Stimulated activated CD4-positive, alpha-beta T cell treated with anti-CD3 and anti-CD28 coated beads, Interleukin-2, amount 100 ng/mL, for 48 hours (primary cell): ENCODE measurements at regions not wholly inside any gene's neighbourhood (a gene's known extent, or its start where the extent isn't known, plus 50 kb on each side); places are given as distances from the start of the nearest gene placed in this dataset.

Experiments used
- DNase-seq, 2 donors: peaks; one replicate each; pipeline ENCODE4 v3.0.0-alpha.2; 2020

DNA sequence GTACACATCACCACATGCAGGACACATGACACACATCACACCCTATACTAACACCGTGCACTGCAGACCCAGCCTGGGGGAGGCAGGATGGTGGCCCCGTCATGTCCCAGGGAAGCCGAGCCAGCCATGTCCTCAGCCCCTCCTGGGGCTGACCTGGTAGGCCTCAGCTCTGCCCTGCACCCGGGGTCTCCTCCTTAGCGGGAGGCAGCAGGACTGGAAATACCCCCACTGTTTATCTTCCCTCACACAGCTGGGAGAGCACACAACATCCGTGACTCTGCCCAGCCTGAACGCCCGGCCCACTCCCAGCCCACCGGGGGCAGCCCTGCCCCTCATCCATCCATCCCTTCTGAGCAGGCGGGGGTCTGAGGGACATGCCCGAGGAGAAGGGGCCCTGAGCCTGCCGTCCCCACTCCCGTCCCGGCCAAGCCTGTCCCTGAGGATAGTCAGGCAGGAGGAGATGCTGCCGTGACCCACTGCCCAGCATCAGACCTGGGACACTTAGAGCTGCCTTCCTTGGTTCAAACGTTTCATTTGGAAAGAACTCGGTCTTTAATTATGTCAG lies 945.0 kb downstream of the BRD1 start:
- no peak for DNase-seq

DNA sequence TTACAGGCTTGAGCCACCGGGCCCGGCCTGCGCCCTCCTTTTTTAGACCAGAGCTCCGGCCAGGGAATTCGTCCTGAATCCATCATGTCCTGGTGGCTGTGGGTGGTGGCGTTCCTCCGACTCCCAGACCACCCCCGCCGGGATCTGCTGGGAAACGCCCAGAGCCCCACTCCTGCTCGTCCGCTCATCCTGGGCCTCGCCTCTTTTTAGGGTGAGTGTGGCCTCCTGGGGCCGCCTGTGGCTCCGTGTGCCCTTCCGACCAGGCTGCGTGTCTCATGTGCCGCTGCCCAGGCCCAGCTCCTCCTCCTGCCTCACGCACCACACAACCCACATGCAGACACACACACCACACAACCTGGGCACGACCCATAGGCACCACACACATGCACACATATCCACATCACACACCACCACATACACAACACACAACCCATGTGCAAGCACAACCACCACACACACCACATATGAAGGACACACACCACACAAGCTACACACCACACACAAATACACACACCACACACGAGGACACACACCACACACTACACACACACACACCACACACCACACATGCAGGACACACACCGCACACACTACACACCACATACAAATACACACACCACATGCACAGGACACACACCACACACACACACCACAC lies 946.2 kb downstream of the BRD1 start:
- no peak for DNase-seq

DNA sequence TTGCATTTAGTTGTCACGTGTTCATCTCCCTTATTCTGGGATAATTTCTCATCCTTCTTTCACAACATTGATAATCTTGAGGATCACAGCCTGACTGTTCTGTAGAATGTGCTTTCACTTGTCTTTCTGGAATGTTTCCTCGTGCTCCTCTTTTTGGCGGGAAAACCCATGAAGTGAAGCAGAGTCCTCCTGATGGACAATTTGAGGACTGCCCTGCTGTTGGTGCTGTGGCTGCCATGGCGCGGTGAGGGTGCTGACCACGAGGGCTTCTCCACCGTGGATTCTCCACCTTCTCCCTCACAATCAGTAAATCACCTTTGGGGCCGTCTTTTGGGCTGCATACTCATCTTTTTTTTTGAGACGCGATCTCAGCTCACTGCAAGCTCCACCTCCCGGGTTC lies 946.9 kb downstream of the BRD1 start:
- no peak for DNase-seq

DNA sequence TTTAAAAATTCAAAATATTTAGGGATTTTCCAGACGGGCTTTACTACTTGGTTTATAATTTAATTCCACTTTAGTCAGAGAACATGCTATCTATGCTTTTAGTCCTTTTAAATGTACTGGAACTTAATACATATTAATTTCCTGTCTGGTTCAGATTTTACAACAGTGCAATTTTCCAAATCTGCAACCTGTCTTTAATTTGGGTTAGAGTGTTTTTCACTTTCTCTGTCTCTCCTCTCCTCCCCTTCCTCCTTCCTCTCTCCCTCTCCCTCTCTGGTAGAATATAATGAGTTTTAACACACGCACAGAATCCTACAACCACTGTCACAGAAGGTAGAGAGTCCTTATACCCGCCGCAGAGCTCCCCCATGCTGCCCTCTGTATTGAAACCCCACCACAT lies 950.7 kb downstream of the BRD1 start:
- no peak for DNase-seq

DNA sequence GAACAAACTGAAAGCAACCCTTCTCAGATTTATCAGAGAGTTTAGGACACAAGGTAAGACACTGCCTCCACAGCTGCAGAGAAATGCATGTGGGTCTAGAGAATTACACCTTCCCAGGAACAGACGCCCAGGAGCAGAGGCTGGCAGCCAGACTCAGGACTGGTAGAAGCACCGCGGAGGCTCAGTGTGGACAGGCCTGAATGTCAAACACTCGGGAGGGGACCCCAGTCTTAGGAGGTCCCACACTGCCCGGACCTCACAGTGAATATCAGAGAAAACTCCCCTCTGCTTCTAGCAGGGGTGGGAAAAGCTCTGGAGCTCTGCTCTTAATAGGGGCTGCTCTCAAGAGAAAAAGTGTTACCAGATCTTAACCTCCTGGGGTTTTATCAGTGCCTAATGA lies 952.7 kb downstream of the BRD1 start:
- DNase-seq: no peak

DNA sequence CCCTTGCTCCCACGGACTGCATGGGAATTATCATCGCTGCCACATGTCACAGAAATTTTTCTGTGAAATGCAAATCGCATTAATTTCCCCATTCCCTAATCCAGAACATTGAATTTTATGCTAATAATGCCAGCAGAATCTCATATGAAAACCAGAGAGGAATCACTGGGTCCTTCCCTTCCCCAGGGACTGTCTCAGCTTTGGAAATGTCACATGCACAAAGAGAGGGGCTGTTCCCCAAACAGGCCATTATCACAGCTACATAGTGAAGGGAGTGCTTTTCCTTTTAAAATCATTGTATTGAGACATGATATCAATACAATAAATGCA lies 954.5 kb downstream of the BRD1 start:
- DNase-seq: no peak

DNA sequence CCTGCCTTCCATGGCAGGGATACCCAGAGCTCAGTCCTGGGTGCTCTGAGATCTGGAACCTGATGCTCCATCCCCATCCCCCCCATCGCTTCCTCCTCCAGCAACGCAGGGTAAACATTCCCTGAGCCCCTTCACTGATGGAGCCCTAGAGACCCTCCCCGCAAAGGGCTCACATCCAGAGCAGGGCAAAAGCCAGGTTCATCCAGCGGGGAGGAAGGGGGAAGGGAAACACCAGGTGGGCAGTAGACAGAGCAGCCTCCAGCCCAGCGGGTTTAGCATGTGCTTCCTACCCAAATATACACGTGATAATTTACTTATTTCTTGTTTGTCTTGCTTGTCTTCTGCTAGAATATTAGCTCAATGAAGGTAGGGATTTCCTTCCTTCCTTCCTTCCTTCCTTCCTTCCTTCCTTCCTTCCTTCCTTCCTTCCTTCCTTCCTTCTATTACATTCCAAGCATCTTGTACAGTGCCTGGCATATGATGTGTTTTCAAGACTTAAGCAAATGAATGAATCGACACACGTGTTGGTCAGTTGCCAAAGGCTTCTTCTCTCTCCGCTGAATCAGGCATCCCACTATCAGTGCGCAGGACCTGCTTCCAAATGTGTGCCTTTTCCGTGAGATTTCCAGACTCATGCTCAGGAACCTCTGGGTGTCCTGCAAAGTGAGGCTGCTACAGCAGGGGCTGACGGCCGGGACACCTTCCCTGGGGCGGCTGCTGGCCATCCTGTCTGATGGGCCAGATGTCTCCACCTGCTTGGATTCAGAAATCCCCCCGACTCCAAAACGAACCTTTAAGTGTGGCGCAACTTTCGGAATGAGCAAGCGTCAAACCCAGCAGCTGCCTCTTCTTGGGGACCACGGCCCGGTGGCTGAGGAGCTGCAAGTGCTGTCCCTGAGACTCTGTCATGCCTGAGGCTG lies 955.1 kb downstream of the BRD1 start:
- DNase-seq: no peak

DNA sequence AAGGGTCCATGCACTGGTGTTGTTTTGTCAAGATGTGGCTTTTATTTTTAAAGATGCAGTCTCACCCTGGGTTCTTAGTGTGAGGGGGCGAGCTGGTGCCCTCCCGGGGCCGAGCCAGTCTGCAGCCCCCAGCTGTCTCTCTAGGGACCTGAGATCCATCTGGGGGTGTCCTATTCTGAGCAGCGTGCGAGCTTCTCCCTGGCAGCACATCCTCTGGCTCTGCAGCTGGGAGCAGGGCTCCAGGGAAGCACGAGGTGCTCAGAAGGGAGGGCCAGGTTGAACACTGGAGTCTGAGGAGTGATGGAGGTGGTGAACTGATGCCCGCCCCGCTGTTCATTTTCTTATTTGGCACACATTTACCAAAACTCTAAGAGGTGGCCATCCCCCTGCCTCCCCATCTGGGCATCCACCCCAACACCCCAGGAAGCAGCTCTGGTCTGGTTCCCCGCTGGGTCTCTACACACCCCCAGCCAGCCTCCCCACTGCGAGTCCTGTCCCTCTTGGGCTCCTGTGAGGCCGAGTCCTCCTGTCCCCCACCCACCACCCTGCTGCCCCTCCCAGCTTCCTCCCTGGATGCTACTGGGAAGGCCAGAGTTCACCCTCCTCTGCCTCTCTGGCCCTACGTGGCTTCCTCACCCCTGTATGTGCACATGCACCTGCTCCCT lies 956.4 kb downstream of the BRD1 start:
- no peak for DNase-seq

DNA sequence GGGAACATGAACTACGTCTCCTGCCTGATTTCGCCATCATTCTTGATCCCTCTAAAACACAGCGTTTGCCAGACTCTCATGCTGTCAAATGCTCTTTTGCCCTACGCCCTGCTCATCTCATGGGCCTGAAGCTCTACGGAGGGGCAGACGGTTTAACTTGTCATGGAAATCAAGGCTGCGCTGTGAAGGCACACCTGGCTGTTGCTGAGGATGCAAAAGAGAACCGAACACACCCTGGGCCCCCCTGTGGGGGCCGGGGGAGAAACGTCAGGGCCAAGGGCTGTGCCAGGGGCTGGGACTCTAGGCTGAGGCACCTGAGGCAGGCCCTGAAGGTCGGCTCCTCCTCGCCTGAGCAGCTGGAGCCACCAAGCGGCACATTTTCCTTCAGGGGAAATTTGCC lies 957.2 kb downstream of the BRD1 start:
- no peak for DNase-seq

DNA sequence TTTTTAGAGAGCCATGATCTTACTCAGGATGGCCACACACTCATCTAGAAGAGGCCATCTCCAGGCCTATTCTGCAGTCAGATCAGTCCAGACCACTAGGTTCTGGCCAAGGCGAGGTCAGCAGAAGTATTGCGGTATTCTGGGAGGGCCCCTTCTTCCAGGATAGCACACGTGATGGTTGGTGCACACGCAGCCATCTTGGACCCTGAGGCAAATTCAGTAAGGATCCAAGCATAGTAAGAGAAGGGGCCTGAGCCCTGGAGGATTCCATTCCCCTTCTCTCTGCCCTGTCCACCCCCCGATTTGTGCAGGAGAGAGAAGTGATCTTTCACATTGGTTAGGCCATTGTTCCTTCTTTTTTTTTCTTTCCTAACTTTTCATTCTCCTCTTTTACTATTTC lies 957.9 kb downstream of the BRD1 start:
- no peak for DNase-seq

DNA sequence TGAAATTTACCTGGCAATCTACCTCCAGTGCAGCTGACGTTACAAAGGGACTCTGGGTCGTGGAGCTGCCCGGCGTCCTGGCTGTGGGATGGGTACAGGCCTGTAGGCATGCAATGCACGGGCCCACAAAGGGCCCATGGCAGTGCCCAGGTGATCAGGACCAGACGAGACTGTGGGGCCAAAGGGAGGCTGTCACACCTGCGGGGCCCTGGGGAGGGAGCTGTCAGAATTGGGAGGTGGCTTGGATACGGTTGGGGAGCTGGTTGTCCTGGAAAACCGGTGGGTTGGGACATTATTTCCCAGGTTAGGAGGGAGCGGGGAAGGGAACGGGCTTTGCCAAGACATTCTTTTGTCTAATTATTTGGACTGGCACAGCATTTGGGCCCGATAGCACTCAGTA lies 958.5 kb downstream of the BRD1 start:
- DNase-seq: no peak

DNA sequence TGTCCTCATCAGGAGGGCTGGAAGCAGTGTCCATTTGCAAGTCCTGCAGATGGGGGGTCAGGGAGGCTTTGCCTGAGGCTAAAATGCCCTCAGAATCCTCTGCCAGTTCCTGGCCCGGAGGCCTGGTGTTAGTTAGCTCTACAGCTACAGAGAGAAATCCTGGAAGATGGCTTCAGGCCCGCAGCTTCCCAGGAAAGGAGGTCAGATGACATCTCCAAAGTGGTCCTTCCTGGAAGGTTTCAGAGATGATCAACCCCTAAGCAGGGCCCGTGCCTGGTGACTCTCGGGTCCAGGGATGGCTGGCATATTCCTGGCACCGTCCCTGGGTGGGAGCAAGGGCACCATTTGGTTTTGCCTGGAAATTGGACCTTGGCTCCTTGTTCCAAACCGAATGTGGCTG lies 959.1 kb downstream of the BRD1 start:
- no peak for DNase-seq

DNA sequence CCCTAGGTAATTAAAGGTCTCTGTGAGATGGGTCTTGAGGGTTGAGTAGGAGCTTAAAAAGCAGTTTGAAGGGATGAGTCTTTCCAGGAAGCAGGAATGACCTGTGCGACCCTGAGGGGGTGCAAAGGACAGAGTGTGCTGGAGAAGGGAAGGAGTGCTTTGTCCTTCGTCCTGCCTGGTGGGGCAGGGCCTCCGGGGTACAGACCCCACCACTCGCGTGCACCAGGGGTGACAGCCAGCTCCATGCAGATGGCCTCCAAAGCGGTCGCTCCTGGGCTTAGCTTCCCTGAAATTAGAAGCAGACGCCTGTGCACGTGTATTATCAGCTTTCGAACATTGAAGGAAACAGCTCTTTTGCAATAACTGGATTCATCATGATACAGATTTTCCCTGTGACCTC lies 959.8 kb downstream of the BRD1 start:
- no peak for DNase-seq

DNA sequence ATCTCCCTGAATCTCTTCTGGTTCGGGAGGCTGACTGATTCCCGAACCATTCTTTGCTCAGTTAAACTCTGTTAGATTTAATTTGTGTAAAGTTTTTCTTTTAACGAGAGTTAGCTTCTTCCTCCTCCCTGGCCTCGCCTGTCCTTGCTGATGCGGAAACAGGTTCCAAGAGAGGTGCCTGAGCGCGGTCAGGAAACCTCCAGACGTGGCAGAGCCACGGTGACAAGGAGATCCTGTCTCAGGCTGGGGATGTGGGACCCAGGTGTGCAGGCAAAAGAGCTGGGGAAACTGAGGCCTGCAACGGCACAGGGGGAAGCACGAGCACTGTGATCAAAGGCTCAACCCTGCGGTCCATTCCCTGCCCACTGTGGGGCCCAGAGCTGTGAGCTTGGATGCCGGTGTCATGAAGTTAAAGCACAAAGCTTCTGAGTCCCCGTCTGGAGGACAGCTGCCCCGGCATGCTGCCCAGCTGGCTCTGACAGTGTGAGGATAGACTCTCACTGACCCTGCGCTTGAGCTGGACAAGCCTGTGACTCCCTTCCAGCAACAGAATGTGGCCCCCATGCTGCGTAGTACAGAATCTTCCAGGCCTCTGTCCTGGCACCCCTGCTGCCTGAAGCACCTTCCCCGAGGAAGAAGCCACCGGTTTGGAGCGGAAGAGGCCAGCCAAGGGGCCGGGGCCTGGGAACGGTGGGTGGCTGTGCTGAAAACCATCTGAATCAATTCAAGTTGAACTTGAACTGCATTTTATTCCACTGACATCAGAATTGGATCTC lies 960.6 kb downstream of the BRD1 start:
- DNase-seq: no peak

DNA sequence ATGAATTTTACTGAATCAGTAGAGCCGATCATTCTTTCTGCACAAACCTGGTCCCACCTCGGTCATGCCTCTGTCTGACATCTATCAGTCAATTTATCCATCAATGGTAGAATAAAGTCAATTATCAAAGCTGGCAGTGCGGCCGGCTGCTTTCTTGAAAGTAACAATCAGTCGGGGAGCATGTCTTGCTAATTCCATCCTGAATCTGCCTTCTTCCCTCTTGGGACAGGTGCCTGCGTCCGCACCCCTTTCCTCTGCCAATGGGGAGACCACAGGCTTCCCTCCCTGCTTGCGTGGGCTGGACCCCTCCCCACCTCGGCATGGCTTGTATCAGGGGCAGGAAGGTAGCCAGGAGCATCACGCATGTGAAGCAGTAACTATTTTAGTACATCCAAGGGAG lies 962.9 kb downstream of the BRD1 start:
- DNase-seq: no peak

DNA sequence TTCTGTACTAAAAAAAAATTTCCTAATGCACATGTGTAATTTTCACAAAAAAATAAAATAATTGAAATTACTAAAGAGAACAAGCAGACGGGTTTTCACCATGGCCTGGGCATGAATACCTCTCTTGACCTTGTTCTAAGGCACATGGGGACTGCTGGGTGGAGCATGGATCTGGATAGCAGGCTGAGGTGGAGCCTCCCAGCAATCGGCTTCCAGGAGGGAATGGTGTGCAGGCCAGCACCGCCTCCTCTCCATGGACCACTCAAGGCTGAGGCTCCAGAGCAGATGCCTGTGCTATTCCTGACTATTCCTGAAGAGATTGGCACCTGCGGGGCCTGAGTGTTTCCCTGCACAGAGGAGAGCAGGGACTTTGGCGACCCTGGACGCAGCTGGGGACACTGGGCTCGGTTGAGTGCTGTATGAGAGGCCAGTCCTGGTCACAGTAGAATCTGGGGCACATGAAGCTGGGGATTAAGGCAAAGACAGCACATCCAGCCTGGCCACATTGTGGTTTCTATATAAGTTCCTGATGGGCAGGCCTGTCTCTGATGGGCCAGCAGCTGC lies 963.6 kb downstream of the BRD1 start:
- DNase-seq: no peak

DNA sequence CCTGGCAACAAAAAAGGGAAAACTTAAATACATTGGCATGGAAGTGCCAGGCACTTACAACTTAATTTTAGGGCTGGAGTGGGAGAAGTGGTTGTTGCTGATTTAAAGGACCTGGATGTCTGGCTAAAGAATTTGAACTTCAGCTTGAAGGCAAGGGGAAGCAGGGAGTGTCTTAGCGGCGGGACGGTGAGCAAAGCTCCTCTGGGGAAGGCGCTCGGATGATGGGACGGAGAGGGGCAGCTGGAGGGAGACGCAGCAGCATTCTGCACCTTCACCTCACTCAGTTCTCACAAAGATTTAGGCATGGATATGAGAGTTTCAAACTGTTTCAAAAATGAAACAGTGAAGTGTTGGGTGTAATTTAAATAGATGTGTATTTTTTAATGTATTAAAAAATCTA lies 967.1 kb downstream of the BRD1 start:
- no peak for DNase-seq

DNA sequence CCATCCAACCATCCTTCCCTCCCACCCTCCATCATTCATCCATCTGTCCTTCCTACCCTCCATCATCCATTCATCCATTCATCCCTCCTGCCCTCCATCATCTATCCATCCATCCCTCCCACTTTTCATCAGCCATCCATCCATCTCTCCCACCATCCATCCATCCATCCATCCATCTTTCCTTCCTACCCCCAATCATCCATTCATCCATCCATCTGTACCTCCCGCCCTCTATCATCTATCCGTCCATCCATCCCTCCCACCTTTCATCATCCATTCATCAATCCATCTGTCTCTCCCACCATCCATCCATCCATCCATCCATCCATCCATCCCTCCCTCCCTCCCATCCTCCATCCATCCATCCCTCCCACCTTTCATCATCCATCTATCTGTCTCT lies 968.8 kb downstream of the BRD1 start:
- DNase-seq: no peak

DNA sequence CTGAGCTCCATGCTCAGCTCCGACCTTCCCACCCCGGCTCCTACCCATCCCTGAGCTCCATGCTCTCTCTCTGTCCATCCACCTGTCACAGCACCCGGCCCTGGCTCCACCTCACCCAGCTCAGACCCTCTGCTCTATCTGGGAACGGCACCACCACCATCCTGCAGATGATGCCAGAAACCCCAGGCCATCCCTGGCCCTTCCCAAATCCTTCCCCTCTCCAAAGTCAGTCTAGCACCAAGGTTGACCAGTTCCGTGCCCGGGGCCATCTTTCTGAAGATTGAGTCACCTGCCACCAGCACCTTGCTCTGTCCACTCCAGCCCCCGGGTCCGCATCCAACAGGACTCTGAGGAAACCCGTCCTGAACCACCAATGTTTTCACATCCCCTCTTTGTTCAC lies 969.6 kb downstream of the BRD1 start:
- DNase-seq: no peak

DNA sequence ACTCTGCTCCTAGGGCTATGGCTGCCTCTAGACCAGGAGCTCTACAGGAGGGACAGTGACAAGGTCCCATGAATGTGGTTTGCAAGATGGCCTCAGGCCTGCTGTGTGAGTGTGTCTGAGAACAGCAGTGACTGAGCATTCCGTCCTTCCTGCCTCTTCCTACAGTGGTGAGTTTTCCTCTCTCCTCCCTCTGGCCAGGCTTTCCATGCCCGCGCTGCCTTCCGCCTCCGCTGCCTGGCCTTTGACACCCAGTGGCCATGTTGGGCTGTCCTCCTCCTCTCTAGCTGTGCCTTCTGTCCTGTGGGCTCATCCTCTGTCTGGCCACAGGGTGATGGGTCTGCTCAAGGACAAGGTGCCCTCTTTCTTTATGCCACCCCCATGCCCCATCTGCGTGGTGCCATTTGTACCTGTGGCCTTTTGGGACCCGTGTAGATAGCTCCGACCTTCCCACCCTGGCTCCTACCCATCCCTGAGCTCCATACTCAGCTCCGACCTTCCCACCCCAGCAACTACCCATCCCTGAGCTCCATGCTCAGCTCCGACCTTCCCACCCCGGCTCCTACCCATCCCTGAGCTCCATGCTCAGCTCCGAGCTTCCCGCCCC lies 970.4 kb downstream of the BRD1 start:
- DNase-seq: no peak

DNA sequence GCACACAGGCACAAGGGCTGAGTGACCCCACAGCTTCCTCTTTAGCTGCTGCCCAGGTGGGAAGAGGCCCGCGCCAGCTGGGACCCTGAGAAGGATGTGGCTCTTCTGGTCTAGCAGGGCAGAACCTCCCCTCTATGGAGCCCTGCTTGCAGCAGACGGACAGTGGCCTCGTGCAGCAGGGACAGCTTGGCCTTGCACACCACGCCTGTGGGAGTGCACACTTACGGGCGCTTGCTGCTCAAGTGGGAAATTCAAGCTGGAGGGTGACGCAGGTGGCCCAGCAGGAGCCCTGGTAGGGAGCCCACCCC lies 971.4 kb downstream of the BRD1 start:
- DNase-seq: no peak

DNA sequence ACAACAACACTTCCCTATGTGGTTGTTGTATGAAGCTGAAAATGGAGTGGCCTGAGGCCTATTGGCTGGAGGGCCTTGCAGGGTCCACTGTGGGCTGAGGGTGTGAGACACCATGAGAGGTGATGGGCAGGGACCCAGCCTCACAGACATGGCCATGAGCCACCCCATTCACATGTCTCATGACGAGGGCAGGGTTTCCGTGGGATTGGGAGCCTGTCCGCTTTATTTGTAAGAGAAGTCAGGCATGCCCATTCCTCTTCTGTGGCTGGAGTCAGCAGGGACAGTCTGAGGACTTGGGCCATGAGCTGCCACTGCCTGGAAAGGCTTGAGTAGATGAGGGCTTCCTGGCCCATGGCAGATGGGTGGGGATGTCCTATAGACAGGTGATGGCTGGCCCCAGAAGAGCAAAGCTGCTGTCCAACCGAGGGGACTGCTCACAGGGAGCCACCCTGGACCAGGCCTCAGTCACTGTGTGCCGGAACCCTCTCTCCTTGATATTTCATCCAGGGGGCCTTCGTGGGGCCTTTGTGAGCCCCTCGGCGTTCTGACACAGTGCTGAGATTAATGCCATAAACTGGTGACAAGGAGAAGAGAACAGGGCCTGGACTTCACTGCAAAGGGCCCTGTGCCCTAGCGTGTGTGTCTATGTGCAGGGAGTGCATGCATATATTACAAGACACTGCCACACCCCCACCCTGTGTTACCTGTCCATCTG lies 971.9 kb downstream of the BRD1 start:
- no peak for DNase-seq
